Fibroblast of mammary gland (primary cell): ENCODE measurements at regions not wholly inside any gene's neighbourhood (a gene's known extent, or its start where the extent isn't known, plus 50 kb on each side); places are given as distances from the start of the nearest gene placed in this dataset.

ENCODE experiments used
- DNase-seq: peaks from one replicate; pipeline ENCODE4 v3.0.0-alpha.2; 2010; ENCODE audit warnings: low read depth
- H3K4me3 ChIP-seq: 2 replicates; pipeline ENCODE4 v1.5.1; 2011; ENCODE audit warnings: low read depth, mild to moderate bottlenecking, low read length, moderate library complexity; ENCODE audit not compliant: control insufficient read depth
- CTCF ChIP-seq: conservative IDR thresholded peaks from 2 replicates; pipeline ENCODE4 v1.5.1; 2011; ENCODE audit warnings: low read depth, low read length, inconsistent platforms; ENCODE audit not compliant: control insufficient read depth, insufficient read depth

GRCh38 chrX:39710776-39711175 is 387.0 kb downstream of the BCOR start:
- no peak overlapping the region for H3K4me3 ChIP-seq
- DNase-seq, result no peak
- TF ChIP-seq CTCF, result no peak

- no peak for DNase-seq
Observed at GRCh38 chrX:39714471-39714870, 383.3 kb downstream of the BCOR start.

GRCh38 chrX:39716401-39716800 is 381.4 kb downstream of the BCOR start:
- no peak overlapping the region for H3K4me3 ChIP-seq
- TF ChIP-seq CTCF, result no peak
- no peak for DNase-seq

More at GRCh38 chrX:39714471-39714870, 383.3 kb downstream of the BCOR start:
- no peak for TF ChIP-seq CTCF
- H3K4me3 ChIP-seq, result no peak overlapping the region

GRCh38 chrX:39716802-39717540 is 380.8 kb downstream of the BCOR start:
- no peak for DNase-seq
- no peak overlapping the region for H3K4me3 ChIP-seq
- no peak for TF ChIP-seq CTCF

- no peak overlapping the region for H3K4me3 ChIP-seq
- no peak for TF ChIP-seq CTCF
- DNase-seq, result no peak
Observed at GRCh38 chrX:39718981-39719380, 378.8 kb downstream of the BCOR start.

- H3K4me3 ChIP-seq, result no peak overlapping the region
- DNase-seq, result no peak
- no peak for TF ChIP-seq CTCF
Observed at GRCh38 chrX:39720945-39721344, 376.8 kb downstream of the BCOR start.
